Endothelial cell (in vitro differentiated cells): ENCODE measurements at regions not wholly inside any gene's neighbourhood (a gene's known extent, or its start where the extent isn't known, plus 50 kb on each side); places are given as distances from the start of the nearest gene placed in this dataset.

Source experiments
- DNase-seq: peaks from one replicate; pipeline ENCODE4 v3.0.0; 2021; ENCODE audit warnings: low spot score
- H3K27ac Mint-ChIP-seq: one replicate; pipeline ENCODE4 v1.8.0; 2021; ENCODE audit warnings: mixed read lengths, inconsistent platforms; ENCODE audit not compliant: unreplicated experiment
- H3K27me3 Mint-ChIP-seq: one replicate; pipeline ENCODE4 v1.8.0; 2021; ENCODE audit warnings: mild to moderate bottlenecking, moderate library complexity, mixed read lengths, inconsistent platforms; ENCODE audit not compliant: unreplicated experiment
- H3K36me3 Mint-ChIP-seq: one replicate; pipeline ENCODE4 v1.8.0; 2021; ENCODE audit warnings: mild to moderate bottlenecking, low read depth, mixed read lengths, inconsistent platforms; ENCODE audit not compliant: unreplicated experiment
- H3K4me1 Mint-ChIP-seq: one replicate; pipeline ENCODE4 v1.8.0; 2021; ENCODE audit warnings: mild to moderate bottlenecking, mixed read lengths, inconsistent platforms; ENCODE audit not compliant: unreplicated experiment
- H3K4me3 Mint-ChIP-seq: one replicate; pipeline ENCODE4 v1.8.0; 2021; ENCODE audit warnings: mild to moderate bottlenecking, mixed read lengths, inconsistent platforms; ENCODE audit not compliant: unreplicated experiment
- H3K9me3 Mint-ChIP-seq: one replicate; pipeline ENCODE4 v1.8.0; 2021; ENCODE audit warnings: mixed read lengths, inconsistent platforms; ENCODE audit not compliant: unreplicated experiment
- TF ChIP-seq, protein P1 (sequence below): fragments of 200-600 bp; sonication (generic); IDR thresholded peaks from one replicate; pipeline ENCODE4 v1.5.0; 2021; ENCODE audit warnings: antibody characterized with exemption; ENCODE audit not compliant: unreplicated experiment

DNA sequence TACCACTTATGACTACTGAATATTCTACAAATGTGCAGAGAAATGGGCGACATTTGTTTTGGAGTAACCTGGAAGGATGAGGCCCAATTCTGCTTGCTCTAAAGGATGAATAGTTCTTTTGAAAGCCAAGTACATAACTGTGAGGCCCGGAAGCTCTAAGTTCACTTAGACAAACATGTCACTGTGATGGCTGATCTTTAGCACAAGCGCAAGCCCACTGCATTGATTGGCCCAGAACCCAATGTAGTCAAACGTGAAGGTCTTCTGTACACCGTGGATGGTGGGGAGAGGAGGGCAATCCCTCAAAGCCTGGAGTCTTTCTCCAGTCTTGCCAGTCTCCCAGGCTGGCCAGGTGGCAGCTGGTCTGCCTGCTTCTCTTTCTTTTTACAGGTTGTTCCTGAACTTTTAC is 139.6 kb downstream of the RFC3 start:
- Mint-ChIP-seq H3K4me3 (no peak overlapping the region), H3K9me3 (no peaks in the 10 kb centered on the region), H3K36me3 (no peaks in the 10 kb centered on the region), H3K4me1 (no peaks in the 10 kb centered on the region), H3K27ac (no peak overlapping the region), H3K27me3 (peaks cover 2% of the 10 kb centered on the region)
- TF ChIP-seq, protein P1, sequence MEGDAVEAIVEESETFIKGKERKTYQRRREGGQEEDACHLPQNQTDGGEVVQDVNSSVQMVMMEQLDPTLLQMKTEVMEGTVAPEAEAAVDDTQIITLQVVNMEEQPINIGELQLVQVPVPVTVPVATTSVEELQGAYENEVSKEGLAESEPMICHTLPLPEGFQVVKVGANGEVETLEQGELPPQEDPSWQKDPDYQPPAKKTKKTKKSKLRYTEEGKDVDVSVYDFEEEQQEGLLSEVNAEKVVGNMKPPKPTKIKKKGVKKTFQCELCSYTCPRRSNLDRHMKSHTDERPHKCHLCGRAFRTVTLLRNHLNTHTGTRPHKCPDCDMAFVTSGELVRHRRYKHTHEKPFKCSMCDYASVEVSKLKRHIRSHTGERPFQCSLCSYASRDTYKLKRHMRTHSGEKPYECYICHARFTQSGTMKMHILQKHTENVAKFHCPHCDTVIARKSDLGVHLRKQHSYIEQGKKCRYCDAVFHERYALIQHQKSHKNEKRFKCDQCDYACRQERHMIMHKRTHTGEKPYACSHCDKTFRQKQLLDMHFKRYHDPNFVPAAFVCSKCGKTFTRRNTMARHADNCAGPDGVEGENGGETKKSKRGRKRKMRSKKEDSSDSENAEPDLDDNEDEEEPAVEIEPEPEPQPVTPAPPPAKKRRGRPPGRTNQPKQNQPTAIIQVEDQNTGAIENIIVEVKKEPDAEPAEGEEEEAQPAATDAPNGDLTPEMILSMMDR = no peak
- DNase-seq = no peak

DNA sequence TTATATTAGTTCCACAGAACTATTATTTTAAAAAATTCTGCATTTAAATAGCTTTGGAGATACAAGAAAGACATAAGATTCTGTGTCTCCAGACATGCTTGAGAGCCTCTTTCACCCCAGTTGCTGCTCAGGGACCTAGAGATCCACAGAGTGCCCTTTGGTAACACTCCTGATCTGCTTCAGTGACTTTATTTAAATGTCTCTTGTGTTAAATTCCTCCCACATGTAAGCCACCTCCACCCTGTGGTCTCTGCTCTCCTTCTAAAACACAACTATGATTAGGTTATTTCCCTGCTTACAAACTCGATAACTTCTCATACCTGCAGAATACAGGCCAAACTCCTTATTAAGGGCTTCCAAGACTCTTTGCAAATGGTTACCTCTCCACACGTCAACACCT is 141.0 kb downstream of the RFC3 start:
- H3K9me3 Mint-ChIP-seq = no peaks in the 10 kb centered on the region
- H3K4me3 Mint-ChIP-seq = no peak overlapping the region
- TF ChIP-seq, protein P1 = no peak
- no peak overlapping the region for H3K27ac Mint-ChIP-seq
- DNase-seq = no peak
- no peaks in the 10 kb centered on the region for H3K36me3 Mint-ChIP-seq
- H3K27me3 Mint-ChIP-seq = peaks cover 2% of the 10 kb centered on the region
- no peaks in the 10 kb centered on the region for H3K4me1 Mint-ChIP-seq

DNA sequence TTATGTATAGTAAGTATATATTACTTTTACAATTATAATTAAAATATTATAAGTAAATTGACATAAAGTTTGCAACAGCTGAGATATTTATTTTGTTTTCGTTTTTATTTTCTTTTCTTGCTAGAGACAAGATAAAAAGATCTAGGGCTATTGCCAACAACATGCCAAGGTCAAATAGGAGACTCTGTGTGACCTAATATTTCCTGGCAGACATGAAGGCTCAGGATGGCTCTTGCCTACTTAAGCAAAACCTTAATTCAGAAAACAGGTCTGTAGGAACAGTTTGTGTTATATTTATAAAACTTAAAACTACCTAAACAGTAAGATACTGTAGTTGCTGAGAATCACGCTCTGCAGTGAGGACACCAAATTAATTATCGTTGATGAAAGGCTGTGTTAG is 145.2 kb downstream of the RFC3 start:
- Mint-ChIP-seq H3K27me3 (no peaks in the 10 kb centered on the region), H3K27ac (no peak overlapping the region), H3K36me3 (no peaks in the 10 kb centered on the region), H3K4me3 (no peak overlapping the region), H3K9me3 (no peaks in the 10 kb centered on the region), H3K4me1 (no peaks in the 10 kb centered on the region)
- TF ChIP-seq, protein P1 = no peak
- no peak for DNase-seq

DNA sequence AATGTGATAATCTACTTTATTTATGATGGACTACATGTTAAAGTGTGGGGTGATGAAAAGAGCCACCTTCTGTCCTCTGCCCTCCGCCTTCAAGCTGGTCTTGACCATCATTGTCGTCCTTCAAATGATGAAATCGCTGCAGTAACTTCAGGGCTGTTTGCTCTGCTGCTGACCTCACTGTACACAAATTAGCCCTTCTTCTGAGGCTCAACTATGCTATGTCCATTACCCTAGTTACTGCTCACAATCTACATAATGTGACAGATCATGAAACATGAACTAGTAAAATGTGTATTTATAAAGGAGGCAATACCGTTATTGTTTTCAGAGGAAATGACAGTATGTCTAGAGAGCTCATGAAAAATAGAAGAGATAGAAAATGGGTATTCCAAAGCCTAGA is 145.9 kb downstream of the RFC3 start:
- TF ChIP-seq, protein P1 = no peak

DNA sequence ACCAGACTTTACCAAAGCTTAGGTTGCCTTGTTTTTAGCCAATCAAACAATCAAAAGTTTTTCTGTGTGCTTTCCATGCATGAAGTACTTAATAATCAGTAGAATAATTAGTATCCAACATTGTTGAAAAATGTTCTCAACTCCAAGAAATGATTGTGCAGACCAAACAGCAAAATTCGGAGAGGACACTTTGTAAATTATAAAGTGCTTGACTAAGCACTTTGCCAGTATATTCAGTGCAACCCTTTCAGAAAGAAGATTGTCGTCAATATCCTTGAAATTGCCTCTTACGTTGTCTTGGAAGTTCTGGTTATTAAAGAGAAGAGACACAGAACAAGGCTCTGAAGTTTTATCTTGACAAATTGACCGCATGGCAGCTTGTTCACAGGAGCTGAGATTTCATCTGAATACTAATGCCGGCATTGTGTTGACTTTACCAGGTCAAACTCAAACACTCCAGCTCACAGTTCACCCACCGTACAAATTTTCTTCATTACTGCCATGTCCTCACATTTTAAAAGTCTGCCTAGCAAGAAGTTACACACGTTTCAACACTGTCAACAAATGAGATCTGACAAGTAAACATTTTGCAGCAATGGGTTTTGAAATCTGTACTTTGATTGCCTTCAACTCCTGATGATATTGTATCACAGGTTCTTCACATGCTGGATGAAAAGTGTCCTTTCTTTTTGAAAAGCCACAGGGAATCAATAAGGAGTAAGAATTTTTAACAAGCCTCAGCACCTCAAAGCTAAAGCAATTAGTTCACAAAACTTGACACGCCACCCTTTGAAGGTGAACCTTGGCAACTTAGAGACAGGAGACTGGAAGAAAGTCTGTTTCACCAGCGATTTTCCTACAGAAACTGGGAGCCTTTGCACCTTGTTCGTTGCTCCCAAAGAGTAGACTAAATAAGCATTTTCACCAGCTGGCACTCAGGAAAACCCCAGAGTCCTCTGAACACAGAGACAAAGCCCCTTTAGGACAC is 150.9 kb downstream of the RFC3 start:
- H3K4me1 Mint-ChIP-seq = no peaks in the 10 kb centered on the region
- no peak overlapping the region for H3K27ac Mint-ChIP-seq
- TF ChIP-seq, protein P1 = no peak
- H3K27me3 Mint-ChIP-seq = no peaks in the 10 kb centered on the region
- H3K4me3 Mint-ChIP-seq = no peak overlapping the region
- no peak for DNase-seq
- H3K36me3 Mint-ChIP-seq = no peaks in the 10 kb centered on the region
- H3K9me3 Mint-ChIP-seq = no peaks in the 10 kb centered on the region

More for the DNA sequence above, 145.9 kb downstream of the RFC3 start:
- Mint-ChIP-seq H3K4me1 (no peaks in the 10 kb centered on the region), H3K9me3 (no peaks in the 10 kb centered on the region), H3K36me3 (no peaks in the 10 kb centered on the region), H3K4me3 (no peak overlapping the region), H3K27ac (no peak overlapping the region), H3K27me3 (no peaks in the 10 kb centered on the region)
- DNase-seq = no peak
